ENCODE measurements at regions not wholly inside any gene's neighbourhood (a gene's known extent, or its start where the extent isn't known, plus 50 kb on each side); places are given as distances from the start of the nearest gene placed in this dataset.

DNA sequence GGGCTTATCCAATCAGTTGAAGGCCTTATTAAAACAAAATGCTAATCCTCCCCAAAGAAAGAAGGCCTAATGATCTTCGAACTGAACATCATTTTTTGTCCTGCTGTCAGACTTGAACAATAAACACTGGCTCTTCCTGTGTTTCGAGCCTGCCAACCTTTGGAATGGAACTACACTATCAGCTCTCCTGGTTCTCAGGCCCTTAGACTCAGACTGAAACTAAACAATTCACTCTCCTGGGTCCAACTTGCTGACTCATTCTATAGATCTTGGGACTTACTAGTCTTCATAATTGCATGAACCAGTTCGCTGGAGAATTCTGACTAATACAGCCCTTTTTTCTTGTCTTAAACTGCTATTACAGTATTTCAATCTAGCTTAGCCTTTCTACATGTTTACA, 235.2 kb downstream of the LNPK start:
- TF ChIP-seq POLR2A (IDR thresholded peaks at IDR 0.05; ENCODE audit: low read length) (no peak), GATA1 (IDR thresholded peaks at IDR 0.05; ENCODE audit: low read depth, low read length) (no peak)
